HepG2 (cell line): ENCODE measurements at regions not wholly inside any gene's neighbourhood (a gene's known extent, or its start where the extent isn't known, plus 50 kb on each side); places are given as distances from the start of the nearest gene placed in this dataset.

Experiments
- CTCF ChIP-seq: sonication (generic); formaldehyde crosslinking; IDR thresholded peaks from 2 replicates; pipeline ENCODE4 v1.5.0; 2020; ENCODE audit warnings: mild to moderate bottlenecking, missing genetic modification reagents, moderate library complexity
- FOXA1 ChIP-seq, 2 experiments: fragments of 450-650 bp in 1 of 2; sonication (generic) in 1 of 2; formaldehyde crosslinking in 1 of 2; IDR thresholded peaks; 2 replicates each; pipeline versions ENCODE4 v1.4.0 to v1.6.1; 2016 to 2020; ENCODE audit warnings: missing genetic modification reagents in 1 of 2
- GLMP ChIP-seq: sonication (generic); formaldehyde crosslinking; IDR thresholded peaks from 2 replicates; pipeline ENCODE4 v1.9.0; 2021; ENCODE audit warnings: missing genetic modification reagents, mild to moderate bottlenecking, borderline replicate concordance
- GTF2F1 ChIP-seq: fragments of 150-350 bp; IDR thresholded peaks from 2 replicates; pipeline ENCODE4 v1.6.1; 2014; ENCODE audit warnings: low read length
- KDM1A ChIP-seq: IDR thresholded peaks from 2 replicates; pipeline ENCODE4 v1.6.1; 2016; ENCODE audit warnings: missing compliant biosample characterization
- KLF11 ChIP-seq: IDR thresholded peaks from 2 replicates; pipeline ENCODE4 v1.6.1; 2016; ENCODE audit warnings: missing compliant biosample characterization
- KMT2B ChIP-seq: IDR thresholded peaks from 2 replicates; pipeline ENCODE4 v1.6.1; 2016; ENCODE audit warnings: missing genetic modification reagents, missing compliant biosample characterization
- MBD4 ChIP-seq: IDR thresholded peaks from 2 replicates; pipeline ENCODE4 v1.6.1; 2012; ENCODE audit warnings: low read length, inconsistent platforms, borderline replicate concordance
- NPAS2 ChIP-seq: sonication (generic); formaldehyde crosslinking; IDR thresholded peaks from 2 replicates; pipeline ENCODE4 v1.8.0; 2022; ENCODE audit warnings: mild to moderate bottlenecking, missing genetic modification reagents, borderline replicate concordance
- NRL ChIP-seq: sonication (generic); formaldehyde crosslinking; IDR thresholded peaks from 2 replicates; pipeline ENCODE4 v1.5.0; 2020; ENCODE audit warnings: missing genetic modification reagents, mild to moderate bottlenecking, moderate library complexity, borderline replicate concordance
- SOX5 ChIP-seq: IDR thresholded peaks from 2 replicates; pipeline ENCODE4 v1.6.1; 2016; ENCODE audit warnings: borderline replicate concordance
- TRAFD1 ChIP-seq: sonication (generic); formaldehyde crosslinking; IDR thresholded peaks from 2 replicates; pipeline ENCODE4 v1.5.1; 2020; ENCODE audit warnings: missing genetic modification reagents, mild to moderate bottlenecking, borderline replicate concordance
- ZBTB21 ChIP-seq: sonication (generic); formaldehyde crosslinking; IDR thresholded peaks from 2 replicates; pipeline ENCODE4 v1.4.0; 2020; ENCODE audit warnings: missing genetic modification reagents
- ZNF431 ChIP-seq: sonication (generic); formaldehyde crosslinking; IDR thresholded peaks from 2 replicates; pipeline ENCODE4 v1.9.0; 2022; ENCODE audit warnings: missing genetic modification reagents, low read depth, mild to moderate bottlenecking, borderline replicate concordance
- ZNF484 ChIP-seq: sonication (generic); formaldehyde crosslinking; IDR thresholded peaks from 2 replicates; pipeline ENCODE4 v1.5.1; 2020; ENCODE audit warnings: mild to moderate bottlenecking, low read depth, missing genetic modification reagents, borderline replicate concordance
- ZNF496 ChIP-seq: sonication (generic); formaldehyde crosslinking; IDR thresholded peaks from 2 replicates; pipeline ENCODE4 v1.8.1; 2023; ENCODE audit warnings: mild to moderate bottlenecking, moderate library complexity, missing genetic modification reagents; ENCODE audit not compliant: insufficient replicate concordance
- ZNF674 ChIP-seq: sonication (generic); formaldehyde crosslinking; IDR thresholded peaks from 2 replicates; pipeline ENCODE4 v1.5.0; 2020; ENCODE audit warnings: low read depth, mild to moderate bottlenecking, missing genetic modification reagents
- ZNF724P ChIP-seq: sonication (generic); formaldehyde crosslinking; IDR thresholded peaks from 2 replicates; pipeline ENCODE4 v1.8.0; 2022; ENCODE audit warnings: missing genetic modification reagents, borderline replicate concordance
- ZNF800 ChIP-seq: sonication (generic); formaldehyde crosslinking; IDR thresholded peaks from 2 replicates; pipeline ENCODE4 v1.4.0; 2020; ENCODE audit warnings: missing genetic modification reagents

- TF ChIP-seq KDM1A (CRISPR knock-in tag): peak; percentile 98
- no peak for TF ChIP-seq NPAS2 (CRISPR knock-in tag)
- TF ChIP-seq ZNF674: no peak
- no peak; the same call in 1 of the 2 replicates for TF ChIP-seq TRAFD1 (CRISPR knock-in tag)
- no peak; the same call in 1 of the 2 replicates for TF ChIP-seq MBD4
- peak; percentile 98 for TF ChIP-seq FOXA1 (IDR thresholded peaks at IDR 0.05)
- TF ChIP-seq FOXA1 (CRISPR knock-in tag; IDR thresholded peaks at IDR 0.05): peak; percentile 98
- peak; percentile 59; the same call in 1 of the 2 replicates for TF ChIP-seq ZNF431 (CRISPR knock-in tag)
- TF ChIP-seq NRL: no peak
- TF ChIP-seq ZNF800 (CRISPR knock-in tag): 0 out of 2 replicates have a peak, but pooled peaks have one; percentile 21
- TF ChIP-seq ZNF484 (CRISPR knock-in tag): no peak
- no peak for TF ChIP-seq GLMP (CRISPR knock-in tag)
- peak; percentile 98 for TF ChIP-seq SOX5
- TF ChIP-seq GTF2F1: peak; percentile 18; the same call in 1 of the 2 replicates
- TF ChIP-seq ZBTB21: peak; percentile 57; the same call in 1 of the 2 replicates
- TF ChIP-seq KMT2B: peak; percentile 43; the same call in 1 of the 2 replicates
- TF ChIP-seq KLF11 (CRISPR knock-in tag): no peak
- no peak for TF ChIP-seq ZNF496 (CRISPR knock-in tag)
- TF ChIP-seq ZNF724P (CRISPR knock-in tag): no peak
- no peak for TF ChIP-seq CTCF (CRISPR knock-in tag)
These were observed 395.8 kb downstream of the LNPK start (continued) for GRCh38 chr2:175606010-175606841.
